PC-3 (cell line): ENCODE measurements at regions not wholly inside any gene's neighbourhood (a gene's known extent, or its start where the extent isn't known, plus 50 kb on each side); places are given as distances from the start of the nearest gene placed in this dataset.
A peak's percentile ranks its signal among the peaks of the same experiment; 100 is the strongest.

Source experiments
- ATAC-seq: fragments of 200-7000 bp; cut with Tn5 transposase; 2 replicates; pipeline ENCODE4 v1.9.1; 2020; ENCODE audit warnings: mild to moderate bottlenecking, moderate library complexity
- BruUV-seq: library from RNA; stranded (reverse); fragments of 400-500 nt; replicated peaks from 2 replicates; lab custom pipeline; 2021; lab: Mats Ljungman, UMichigan
- CTCF ChIA-PET: fragments of 300-600 bp; sonication (Branson Sonifier 250); formaldehyde crosslinking; loops from one replicate; lab custom pipeline; 2022; ENCODE audit warnings: antibody characterized with exemption; lab: Charles Lee
- POLR2A ChIA-PET: fragments of 300-600 bp; sonication (Branson Sonifier 250); formaldehyde crosslinking; loops from one replicate; lab custom pipeline; 2022; ENCODE audit warnings: antibody characterized with exemption; ENCODE audit not compliant: unreplicated experiment; lab: Charles Lee
- DNase-seq: peaks from one replicate; pipeline ENCODE4 v3.0.0-alpha.2; 2015
- H2AFZ ChIP-seq: fragments of 300-600 bp; sonication (generic); 2 replicates; pipeline ENCODE4 v1.6.0; 2016; ENCODE audit warnings: antibody characterized with exemption, low read length
- H3F3A ChIP-seq: fragments of 300-600 bp; sonication (generic); one replicate; pipeline ENCODE4 v1.6.0; 2017; ENCODE audit warnings: antibody characterized with exemption, low read length, control low read depth, mild to moderate bottlenecking; ENCODE audit not compliant: unreplicated experiment
- H3K27ac ChIP-seq: fragments of 300-600 bp; sonication (generic); 2 replicates; pipeline ENCODE4 v1.5.1; 2016; ENCODE audit warnings: mild to moderate bottlenecking, low read length
- H3K27me3 ChIP-seq: fragments of 300-600 bp; sonication (generic); 2 replicates; pipeline ENCODE4 v1.6.1; 2016; ENCODE audit warnings: low read length, mixed read lengths
- H3K36me3 ChIP-seq: fragments of 300-600 bp; sonication (generic); 2 replicates; pipeline ENCODE4 v1.6.1; 2016; ENCODE audit warnings: low read depth, mixed run types, low read length, mixed read lengths
- H3K4me1 ChIP-seq: fragments of 300-600 bp; sonication (generic); 2 replicates; pipeline ENCODE4 v1.5.1; 2016; ENCODE audit warnings: low read length; ENCODE audit not compliant: insufficient read depth
- H3K4me2 ChIP-seq: fragments of 300-600 bp; sonication (generic); 2 replicates; pipeline ENCODE4 v1.6.0; 2016; ENCODE audit warnings: low read length
- H3K4me3 ChIP-seq: fragments of 300-600 bp; sonication (generic); 2 replicates; pipeline ENCODE4 v1.5.1; 2016; ENCODE audit warnings: mild to moderate bottlenecking, low read length, mixed read lengths
- H3K79me2 ChIP-seq: fragments of 300-600 bp; sonication (generic); 2 replicates; pipeline ENCODE4 v1.6.1; 2017; ENCODE audit warnings: low read length, mixed read lengths
- H3K9ac ChIP-seq: fragments of 300-600 bp; sonication (generic); 2 replicates; pipeline ENCODE4 v1.6.0; 2016; ENCODE audit warnings: mild to moderate bottlenecking, low read length
- H3K9me2 ChIP-seq: fragments of 300-600 bp; sonication (generic); replicated peaks from 2 replicates; pipeline ENCODE4 v1.6.1; 2016; ENCODE audit warnings: mixed run types, low read length, mixed read lengths
- H3K9me3 ChIP-seq: fragments of 300-600 bp; sonication (generic); 2 replicates; pipeline ENCODE4 v1.6.1; 2016; ENCODE audit warnings: low read length, mixed read lengths
- H4K20me1 ChIP-seq: fragments of 300-600 bp; sonication (generic); 2 replicates; pipeline ENCODE4 v1.6.1; 2016; ENCODE audit warnings: low read length, mixed read lengths
- CTCF ChIP-seq: fragments of 300-600 bp; sonication (generic); conservative IDR thresholded peaks from 2 replicates; pipeline ENCODE4 v1.5.1; 2017; ENCODE audit warnings: antibody characterized with exemption, low read depth, mild to moderate bottlenecking, low read length
- EZH2 ChIP-seq: fragments of 300-600 bp; sonication (generic); IDR thresholded peaks from one replicate; pipeline ENCODE4 v1.6.1; 2017; ENCODE audit warnings: antibody characterized with exemption, mild to moderate bottlenecking, low read length; ENCODE audit not compliant: unreplicated experiment
- EZH2phosphoT487 ChIP-seq: fragments of 300-600 bp; sonication (generic); IDR thresholded peaks from 2 replicates; pipeline ENCODE4 v1.6.1; 2018; ENCODE audit warnings: mild to moderate bottlenecking, antibody characterized with exemption, low read length, borderline replicate concordance
- intact Hi-C: fragments of 100-400 bp; cut with micrococcal nuclease; formaldehyde crosslinking; loops from 2 replicates; pipeline ENCODE4 v1.9.0; 2023

GRCh38 chr7:32680259-32681173, 185.2 kb downstream of the AVL9 start:
- DNase-seq (peak; percentile 95), ATAC-seq (peak; percentile 82)
- BruUV-seq = no TSS peak
- H3K79me2 ChIP-seq = no peaks in the 10 kb centered on the region
- no peaks in the 10 kb centered on the region for H3F3A ChIP-seq
- no peaks in the 10 kb centered on the region for H3K9me2 ChIP-seq
- H3K4me3 ChIP-seq = peak overlapping the region; percentile 33; the same call in 1 of the 2 replicates
- ChIA-PET CTCF (no interaction called here), POLR2A (no interaction called here)
- peak overlapping the region; percentile 46 for H3K9ac ChIP-seq
- H3K27ac ChIP-seq = peak overlapping the region; percentile 88
- H2AFZ ChIP-seq = peak overlapping the region; percentile 44
- peak overlapping the region; percentile 68 for H3K4me2 ChIP-seq
- TF ChIP-seq EZH2phosphoT487 (no peak), EZH2 (no peak), CTCF (no peak)
- peaks cover 27% of the 10 kb centered on the region for H3K4me1 ChIP-seq
- no peaks in the 10 kb centered on the region for H3K27me3 ChIP-seq
- H3K36me3 ChIP-seq = no peaks in the 10 kb centered on the region; the same call in 1 of the 2 replicates
- intact Hi-C loops = no loop called here
- H3K9me3 ChIP-seq = no peaks in the 10 kb centered on the region
- H4K20me1 ChIP-seq = no peaks in the 10 kb centered on the region

GRCh38 chr7:32679192-32679591, 183.9 kb downstream of the AVL9 start:
- Histone ChIP-seq H3K27ac (peak overlapping the region; percentile 88), H3K36me3 (no peaks in the 10 kb centered on the region; the same call in 1 of the 2 replicates)

More at GRCh38 chr7:32679192-32679591, 183.9 kb downstream of the AVL9 start:
- ChIA-PET POLR2A (no interaction called here), CTCF (no interaction called here)
- H3F3A ChIP-seq = no peaks in the 10 kb centered on the region
- no peak for DNase-seq
- no peaks in the 10 kb centered on the region for H3K27me3 ChIP-seq
- H3K9ac ChIP-seq = no peak overlapping the region
- no peak overlapping the region for H3K4me3 ChIP-seq
- H4K20me1 ChIP-seq = no peaks in the 10 kb centered on the region
- no peaks in the 10 kb centered on the region for H3K9me2 ChIP-seq
- H3K4me1 ChIP-seq = peaks cover 27% of the 10 kb centered on the region
- BruUV-seq = no TSS peak
- H3K9me3 ChIP-seq = no peaks in the 10 kb centered on the region
- no peak for ATAC-seq
- H3K79me2 ChIP-seq = no peaks in the 10 kb centered on the region
- intact Hi-C loops = no loop called here
- no peak overlapping the region for H2AFZ ChIP-seq
- H3K4me2 ChIP-seq = no peak overlapping the region
- no peak for TF ChIP-seq EZH2phosphoT487
- no peak for TF ChIP-seq EZH2
- TF ChIP-seq CTCF = no peak
